SU-DHL-6 (cell line): ENCODE measurements at regions not wholly inside any gene's neighbourhood (a gene's known extent, or its start where the extent isn't known, plus 50 kb on each side); places are given as distances from the start of the nearest gene placed in this dataset.

Experiments
- EZH2phosphoT487 ChIP-seq: fragments of 200-600 bp; sonication (generic), shearing (Covaris generic); conservative IDR thresholded peaks from 2 replicates; pipeline ENCODE4 v1.6.1; 2018; ENCODE audit warnings: mild to moderate bottlenecking, antibody characterized with exemption, low read length, moderate library complexity, mixed read lengths
- TF ChIP-seq, protein P1 (sequence below): fragments of 200-600 bp; sonication (generic); IDR thresholded peaks from one replicate; pipeline ENCODE4 v1.5.1; 2017; ENCODE audit warnings: antibody characterized with exemption, mild to moderate bottlenecking, low read length, moderate library complexity; ENCODE audit not compliant: insufficient read depth, poor library complexity, severe bottlenecking

DNA sequence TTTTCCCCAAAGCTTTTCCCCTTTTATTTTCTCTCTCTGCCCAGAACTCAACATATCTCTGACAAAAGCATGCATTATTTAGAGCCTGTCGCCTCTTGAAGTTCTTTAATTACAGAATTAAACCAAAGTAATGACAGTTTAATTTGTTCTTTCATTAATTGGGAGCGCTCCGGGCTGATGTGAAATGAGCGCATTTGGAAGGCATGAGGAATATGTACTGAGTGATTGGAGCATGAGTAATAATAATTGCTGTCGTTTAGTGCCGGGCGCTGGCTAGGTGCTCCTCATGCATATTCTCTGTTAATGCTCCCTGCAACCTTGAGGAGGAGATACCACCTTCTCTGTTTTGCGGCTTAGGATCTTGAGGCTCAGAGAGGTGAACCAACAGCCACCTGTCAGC is 120.5 kb downstream of the SLC25A47 start:
- TF ChIP-seq, protein P1, sequence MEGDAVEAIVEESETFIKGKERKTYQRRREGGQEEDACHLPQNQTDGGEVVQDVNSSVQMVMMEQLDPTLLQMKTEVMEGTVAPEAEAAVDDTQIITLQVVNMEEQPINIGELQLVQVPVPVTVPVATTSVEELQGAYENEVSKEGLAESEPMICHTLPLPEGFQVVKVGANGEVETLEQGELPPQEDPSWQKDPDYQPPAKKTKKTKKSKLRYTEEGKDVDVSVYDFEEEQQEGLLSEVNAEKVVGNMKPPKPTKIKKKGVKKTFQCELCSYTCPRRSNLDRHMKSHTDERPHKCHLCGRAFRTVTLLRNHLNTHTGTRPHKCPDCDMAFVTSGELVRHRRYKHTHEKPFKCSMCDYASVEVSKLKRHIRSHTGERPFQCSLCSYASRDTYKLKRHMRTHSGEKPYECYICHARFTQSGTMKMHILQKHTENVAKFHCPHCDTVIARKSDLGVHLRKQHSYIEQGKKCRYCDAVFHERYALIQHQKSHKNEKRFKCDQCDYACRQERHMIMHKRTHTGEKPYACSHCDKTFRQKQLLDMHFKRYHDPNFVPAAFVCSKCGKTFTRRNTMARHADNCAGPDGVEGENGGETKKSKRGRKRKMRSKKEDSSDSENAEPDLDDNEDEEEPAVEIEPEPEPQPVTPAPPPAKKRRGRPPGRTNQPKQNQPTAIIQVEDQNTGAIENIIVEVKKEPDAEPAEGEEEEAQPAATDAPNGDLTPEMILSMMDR, result no peak
- TF ChIP-seq EZH2phosphoT487, result no peak
